Keratinocyte (primary cell): ENCODE measurements at regions not wholly inside any gene's neighbourhood (a gene's known extent, or its start where the extent isn't known, plus 50 kb on each side); places are given as distances from the start of the nearest gene placed in this dataset.

Experiments
- EZH2 ChIP-seq: IDR thresholded peaks from one replicate; pipeline ENCODE4 v1.6.1; 2012; ENCODE audit warnings: inconsistent platforms, mild to moderate bottlenecking, low read length, moderate library complexity
- TF ChIP-seq, protein P1 (sequence below), 3 experiments: IDR thresholded peaks in 1 of 3; conservative IDR thresholded peaks in 1 of 3; optimal IDR thresholded peaks in 1 of 3; 2 replicates in 2 of 3; 3 replicates in 1 of 3; pipeline versions ENCODE3 to v1.5.1; 2011; ENCODE audit warnings: low read length in 3 of 3, mild to moderate bottlenecking in 3 of 3, moderate library complexity in 2 of 3, control low read depth in 1 of 3, inconsistent platforms in 1 of 3; ENCODE audit not compliant: insufficient read depth in 2 of 3; ENCODE audit errors: extremely low read depth in 1 of 3

DNA sequence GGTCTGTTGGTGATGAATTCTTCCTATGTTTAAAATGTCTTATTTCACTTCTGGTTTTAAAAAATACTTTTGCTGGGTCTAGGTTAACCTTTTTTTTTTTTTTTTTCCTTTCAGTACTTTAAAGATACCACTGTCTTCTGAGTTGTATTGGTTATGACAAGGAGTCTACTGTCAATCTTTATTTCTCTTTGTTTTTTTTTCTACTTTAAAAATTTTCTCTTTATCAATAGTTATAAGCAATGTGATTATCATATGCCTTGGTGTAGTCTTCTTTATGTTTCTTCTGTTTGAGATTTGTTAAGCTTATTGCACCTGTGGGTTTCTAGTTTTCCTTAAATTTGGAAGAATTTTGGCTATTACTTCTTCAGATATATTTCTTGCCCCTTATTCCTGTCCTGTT lies 125.6 kb upstream of the SPRY4 start:
- TF ChIP-seq, protein P1, sequence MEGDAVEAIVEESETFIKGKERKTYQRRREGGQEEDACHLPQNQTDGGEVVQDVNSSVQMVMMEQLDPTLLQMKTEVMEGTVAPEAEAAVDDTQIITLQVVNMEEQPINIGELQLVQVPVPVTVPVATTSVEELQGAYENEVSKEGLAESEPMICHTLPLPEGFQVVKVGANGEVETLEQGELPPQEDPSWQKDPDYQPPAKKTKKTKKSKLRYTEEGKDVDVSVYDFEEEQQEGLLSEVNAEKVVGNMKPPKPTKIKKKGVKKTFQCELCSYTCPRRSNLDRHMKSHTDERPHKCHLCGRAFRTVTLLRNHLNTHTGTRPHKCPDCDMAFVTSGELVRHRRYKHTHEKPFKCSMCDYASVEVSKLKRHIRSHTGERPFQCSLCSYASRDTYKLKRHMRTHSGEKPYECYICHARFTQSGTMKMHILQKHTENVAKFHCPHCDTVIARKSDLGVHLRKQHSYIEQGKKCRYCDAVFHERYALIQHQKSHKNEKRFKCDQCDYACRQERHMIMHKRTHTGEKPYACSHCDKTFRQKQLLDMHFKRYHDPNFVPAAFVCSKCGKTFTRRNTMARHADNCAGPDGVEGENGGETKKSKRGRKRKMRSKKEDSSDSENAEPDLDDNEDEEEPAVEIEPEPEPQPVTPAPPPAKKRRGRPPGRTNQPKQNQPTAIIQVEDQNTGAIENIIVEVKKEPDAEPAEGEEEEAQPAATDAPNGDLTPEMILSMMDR (optimal IDR thresholded peaks at IDR 0.05 in 1 of 3, IDR thresholded peaks at IDR 0.05 in 1 of 3, conservative IDR thresholded peaks at IDR 0.05 in 1 of 3; ENCODE audit: extremely low read depth in 1 of 3, insufficient read depth in 2 of 3, low read length in 3 of 3) = no peak
- TF ChIP-seq EZH2 = no peak
